Thyroid gland (tissue), 4 donors: ENCODE measurements at regions not wholly inside any gene's neighbourhood (a gene's known extent, or its start where the extent isn't known, plus 50 kb on each side); places are given as distances from the start of the nearest gene placed in this dataset.

Experiments
- DNase-seq, 2 donors: peaks; one replicate each; pipeline ENCODE4 v3.0.0-alpha.2; 2019
- H3K27ac ChIP-seq, 3 donors: fragments of 200-600 bp; sonication (generic); 1 replicate in 2 of 3; 2 replicates in 1 of 3; pipeline ENCODE4 v1.5.1; 2016 to 2019; ENCODE audit warnings: mild to moderate bottlenecking in 1 of 3, moderate library complexity in 1 of 3
- H3K27me3 ChIP-seq: fragments of 200-600 bp; sonication (generic); one replicate; pipeline ENCODE4 v1.5.1; 2019
- H3K36me3 ChIP-seq, 2 donors: fragments of 200-600 bp; sonication (generic); one replicate each; pipeline ENCODE4 v1.5.1; 2016 to 2019
- H3K4me1 ChIP-seq, 2 donors: fragments of 200-600 bp; sonication (generic); one replicate each; pipeline ENCODE4 v1.5.1; 2017 to 2019
- H3K4me3 ChIP-seq, 3 donors: fragments of 200-600 bp; sonication (generic); replicated peaks in 1 of 3; 1 replicate in 2 of 3; 2 replicates in 1 of 3; pipeline ENCODE4 v1.5.1; 2016; ENCODE audit warnings: mild to moderate bottlenecking in 1 of 3
- H3K9me3 ChIP-seq: fragments of 200-600 bp; sonication (generic); one replicate; pipeline ENCODE4 v1.5.1; 2017
- CTCF ChIP-seq, 6 experiments: fragments of 200-600 bp in 3 of 6; fragments of 450-650 bp in 3 of 6; sonication (generic) in 3 of 6; IDR thresholded peaks; one replicate each; pipeline ENCODE4 v1.5.1; 2016 to 2019; ENCODE audit warnings: antibody characterized with exemption in 6 of 6, mild to moderate bottlenecking in 2 of 6, inconsistent platforms in 1 of 6, moderate library complexity in 1 of 6
- POLR2A ChIP-seq, 2 donors: fragments of 450-650 bp; IDR thresholded peaks; one replicate each; pipeline ENCODE4 v1.6.1; 2017; ENCODE audit warnings: antibody characterized with exemption in 2 of 2, mild to moderate bottlenecking in 2 of 2, moderate library complexity in 1 of 2
- WGBS, 2 donors: methylation state at CpG; one replicate each; pipeline ENCODE4 v1.1.5; 2017; 5-methylcytosine and 5-hydroxymethylcytosine counted together
- intact Hi-C: fragments of 100-400 bp; cut with DNase I; formaldehyde crosslinking; loops from one replicate; pipeline ENCODE4 v1.15.1; 2023

DNA sequence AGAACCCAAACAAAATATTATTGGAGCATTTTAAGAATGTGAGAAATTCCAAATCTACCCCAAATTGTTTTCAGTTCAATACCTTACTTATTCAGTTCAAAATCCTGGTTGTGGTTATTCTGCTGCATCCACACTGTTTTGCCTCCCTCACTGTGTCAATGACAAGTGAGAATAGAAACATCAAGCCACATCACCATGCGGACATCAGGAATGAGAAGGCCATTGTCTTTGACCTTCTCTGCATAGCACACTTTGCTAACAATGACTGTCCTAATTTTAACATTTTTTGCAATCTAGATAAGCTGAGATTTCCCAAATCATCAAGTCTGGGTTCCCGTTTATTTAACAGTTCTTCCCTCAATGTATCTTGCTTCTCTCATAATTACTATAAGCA is 93.7 kb downstream of the ELAPOR2 start:
- DNase-seq = no peak
- Histone ChIP-seq H3K27ac (no peak overlapping the region), H3K27me3 (no peaks in the 10 kb centered on the region), H3K9me3 (no peaks in the 10 kb centered on the region), H3K4me1 (no peaks in the 10 kb centered on the region), H3K36me3 (no peaks in the 10 kb centered on the region), H3K4me3 (no peak overlapping the region)
- intact Hi-C loops = no loop called here
- WGBS, 2 donors = 88 to 89% methylated on average over 2 of the region's 2 CpGs
- TF ChIP-seq POLR2A (IDR thresholded peaks at IDR 0.05) (no peak), CTCF (IDR thresholded peaks at IDR 0.05) (no peak)

DNA sequence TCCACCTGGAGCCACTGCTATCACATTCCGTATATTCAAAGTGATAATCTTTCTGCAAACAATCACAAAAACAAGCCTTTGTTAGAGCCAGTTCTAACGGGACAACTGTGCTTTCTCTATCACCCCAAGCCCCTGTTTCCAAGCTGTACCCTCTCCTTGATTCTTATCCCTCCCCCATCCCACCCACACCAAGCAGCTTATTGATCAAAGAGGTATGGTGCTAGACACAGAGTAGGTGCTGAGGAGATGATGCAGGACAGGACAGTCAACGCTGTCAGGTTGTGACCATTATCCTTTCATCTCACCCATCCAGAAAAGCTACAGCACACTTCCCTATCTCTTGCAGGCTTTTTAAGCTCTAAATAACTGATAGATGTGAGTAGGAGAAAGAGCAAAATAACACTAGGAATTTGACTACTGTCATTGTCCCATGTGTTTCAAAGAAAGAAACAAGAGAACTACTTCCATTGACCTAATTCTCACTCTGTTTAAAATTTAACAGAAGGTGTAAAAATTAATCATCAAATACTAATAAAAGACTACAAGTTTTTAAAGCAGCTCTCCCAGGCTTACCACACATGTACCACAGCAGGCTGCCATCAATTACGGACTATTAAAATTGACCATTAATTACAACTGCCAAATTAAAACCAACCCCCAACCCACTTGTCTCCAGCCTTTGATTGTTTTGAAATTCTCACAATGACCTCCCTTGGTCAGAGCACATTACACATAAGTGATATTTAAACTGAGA is 94.3 kb downstream of the ELAPOR2 start:
- Histone ChIP-seq H3K9me3 (no peaks in the 10 kb centered on the region), H3K27ac (no peak overlapping the region), H3K4me1 (no peaks in the 10 kb centered on the region), H3K27me3 (no peaks in the 10 kb centered on the region), H3K36me3 (no peaks in the 10 kb centered on the region), H3K4me3 (no peak overlapping the region)
- intact Hi-C loops = no loop called here
- no peak for DNase-seq
- WGBS, 2 donors = 68 to 76% methylated on average over 4 of the region's 4 CpGs
- TF ChIP-seq CTCF (IDR thresholded peaks at IDR 0.05) (no peak), POLR2A (IDR thresholded peaks at IDR 0.05) (no peak)

DNA sequence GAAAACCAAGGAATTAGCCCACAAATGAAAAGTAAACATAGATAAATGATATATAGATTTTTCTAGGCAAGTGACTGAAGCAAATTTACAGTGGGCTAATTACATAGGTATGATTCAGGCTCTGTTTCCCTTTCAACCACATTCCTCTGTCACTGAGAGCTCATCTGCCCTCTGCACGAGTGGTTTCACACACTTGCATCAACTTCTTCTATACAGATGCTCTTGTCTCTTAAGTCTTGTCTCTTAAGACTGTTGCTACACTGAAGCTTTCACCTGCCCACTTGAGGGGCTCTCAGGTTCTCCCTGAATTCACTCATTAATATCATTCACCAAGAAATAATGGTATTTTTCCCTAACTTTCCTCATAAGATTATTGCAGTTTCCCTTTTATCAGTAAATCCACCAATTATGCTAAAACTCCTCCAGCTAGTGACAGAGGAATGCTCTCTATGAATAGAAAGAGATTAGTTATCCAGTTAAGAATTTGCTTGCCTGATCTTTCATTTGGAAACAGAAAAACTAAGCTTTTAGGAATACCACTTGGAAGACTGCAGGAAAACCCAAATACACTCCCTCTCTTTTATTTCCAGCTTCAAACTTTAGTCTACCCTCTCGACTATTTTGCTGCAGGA is 95.7 kb downstream of the ELAPOR2 start:
- 73 to 76% methylated on average over 2 of the region's 2 CpGs for WGBS, 2 donors
- no peak overlapping the region for H3K4me3 ChIP-seq
- H3K27me3 ChIP-seq = no peaks in the 10 kb centered on the region
- no peaks in the 10 kb centered on the region for H3K36me3 ChIP-seq
- H3K9me3 ChIP-seq = no peaks in the 10 kb centered on the region
- no peak for DNase-seq
- no peak for TF ChIP-seq CTCF (IDR thresholded peaks at IDR 0.05)
- TF ChIP-seq POLR2A (IDR thresholded peaks at IDR 0.05) = no peak
- intact Hi-C loops = no loop called here
- H3K4me1 ChIP-seq = no peaks in the 10 kb centered on the region
- H3K27ac ChIP-seq = no peak overlapping the region

GRCh38 chr7:86962623-86963022 is 96.8 kb downstream of the ELAPOR2 start:
- intact Hi-C loops = no loop called here
- Histone ChIP-seq H3K27me3 (no peaks in the 10 kb centered on the region), H3K4me1 (no peaks in the 10 kb centered on the region), H3K9me3 (no peaks in the 10 kb centered on the region), H3K4me3 (no peak overlapping the region), H3K27ac (no peak overlapping the region), H3K36me3 (no peaks in the 10 kb centered on the region)
- no peak for DNase-seq
- WGBS, 2 donors = 77 to 86% methylated on average over 3 of the region's 3 CpGs
- TF ChIP-seq CTCF (IDR thresholded peaks at IDR 0.05) (no peak), POLR2A (IDR thresholded peaks at IDR 0.05) (no peak)

- no peaks in the 10 kb centered on the region for H3K9me3 ChIP-seq
- no peak overlapping the region for H3K4me3 ChIP-seq
- intact Hi-C loops = no loop called here
- no peak overlapping the region for H3K27ac ChIP-seq
- H3K27me3 ChIP-seq = no peaks in the 10 kb centered on the region
- 88 to 95% methylated on average over 1 of the region's 1 CpG for WGBS, 2 donors
- TF ChIP-seq CTCF (IDR thresholded peaks at IDR 0.05) = no peak
- no peak for TF ChIP-seq POLR2A (IDR thresholded peaks at IDR 0.05)
- no peak for DNase-seq
- no peaks in the 10 kb centered on the region for H3K4me1 ChIP-seq
- H3K36me3 ChIP-seq = no peaks in the 10 kb centered on the region
These were observed 97.8 kb downstream of the ELAPOR2 start for GRCh38 chr7:86961686-86962085.
